Spleen (tissue), 11 donors: ENCODE measurements at regions not wholly inside any gene's neighbourhood (a gene's known extent, or its start where the extent isn't known, plus 50 kb on each side); places are given as distances from the start of the nearest gene placed in this dataset.

Experiments used
- DNase-seq: peaks from one replicate; pipeline ENCODE4 v3.0.0-alpha.2; 2020
- H3K27ac ChIP-seq, 8 donors: fragments of 200-600 bp; sonication (generic) in 7 of 8; 1 replicate in 4 of 8; 2 replicates in 4 of 8; pipeline versions ENCODE4 v1.5.0 to v1.8.0; 2016 to 2021; ENCODE audit warnings: inconsistent platforms in 4 of 8, mild to moderate bottlenecking in 4 of 8, moderate library complexity in 1 of 8
- H3K27me3 ChIP-seq, 7 donors: fragments of 200-600 bp; sonication (generic) in 6 of 7; replicated peaks in 1 of 7; 1 replicate in 4 of 7; 2 replicates in 3 of 7; pipeline versions ENCODE4 v1.5.0 to v1.8.0; 2016 to 2021; ENCODE audit warnings: inconsistent platforms in 3 of 7, mild to moderate bottlenecking in 1 of 7
- H3K36me3 ChIP-seq, 6 donors: fragments of 200-600 bp; sonication (generic) in 5 of 6; 1 replicate in 4 of 6; 2 replicates in 2 of 6; pipeline versions ENCODE4 v1.5.0 to v1.8.0; 2016 to 2021; ENCODE audit warnings: inconsistent platforms in 2 of 6
- H3K4me1 ChIP-seq, 6 donors: fragments of 200-600 bp; sonication (generic) in 5 of 6; 1 replicate in 3 of 6; 2 replicates in 3 of 6; pipeline versions ENCODE4 v1.5.0 to v1.8.0; 2016 to 2021; ENCODE audit warnings: inconsistent platforms in 3 of 6
- H3K4me3 ChIP-seq, 8 donors: fragments of 200-600 bp; sonication (generic) in 7 of 8; 1 replicate in 4 of 8; 2 replicates in 4 of 8; pipeline versions ENCODE4 v1.5.0 to v1.8.0; 2016 to 2021; ENCODE audit warnings: inconsistent platforms in 4 of 8, mild to moderate bottlenecking in 4 of 8, moderate library complexity in 2 of 8
- H3K9me3 ChIP-seq, 8 donors: fragments of 200-600 bp; sonication (generic) in 7 of 8; 1 replicate in 4 of 8; 2 replicates in 4 of 8; pipeline versions ENCODE4 v1.5.0 to v1.8.0; 2016 to 2021; ENCODE audit warnings: inconsistent platforms in 4 of 8
- POLR2A ChIP-seq, 3 donors: fragments of 450-650 bp; IDR thresholded peaks; one replicate each; pipeline ENCODE4 v1.5.1; 2017; ENCODE audit warnings: antibody characterized with exemption in 3 of 3, mild to moderate bottlenecking in 1 of 3
- POLR2AphosphoS5 ChIP-seq, 3 donors: sonication (generic); formaldehyde crosslinking; IDR thresholded peaks; one replicate each; pipeline ENCODE4 v1.5.1; 2017; ENCODE audit warnings: antibody characterized with exemption in 3 of 3
- WGBS, 5 donors: extraction: QIAGEN DNeasy Blood & Tissue Kit in 3 of 5; methylation state at CpG; one replicate each; pipeline versions ENCODE4 v1.1.5 to v1.1.7; 2013 to 2018; 5-methylcytosine and 5-hydroxymethylcytosine counted together
- intact Hi-C: fragments of 100-400 bp; cut with DNase I; formaldehyde crosslinking; loops from one replicate; pipeline ENCODE4 v1.15.0; 2023; ENCODE audit warnings: low total_unique reads
- TF ChIP-seq, protein P1 (sequence below), 11 experiments: fragments of 200-600 bp in 7 of 11; fragments of 450-650 bp in 4 of 11; sonication (generic) in 4 of 11; IDR thresholded peaks in 8 of 11; conservative IDR thresholded peaks in 3 of 11; 1 replicate in 7 of 11; 2 replicates in 4 of 11; pipeline versions ENCODE4 v1.4.0 to v1.8.0; 2016 to 2021; ENCODE audit warnings: antibody characterized with exemption in 11 of 11, inconsistent platforms in 4 of 11, mild to moderate bottlenecking in 1 of 11
- donor health status: healthy with polysubstance abuse.
- donor health status: DM: no; HTN: no; CAD: no; lungs with moderate emphysema.
- donor health status: DM: no; HTN: no; CAD: no.
- donor health status: Bipolar disorder and iron deficiency.
- donor health status: healthy.
- donor health status: DM: no; HTN: no; CAD: no.
- donor health status: DM: yes; HTN: yes; CAD: no.

GRCh38 chr14:89524990-89525667 is 108.1 kb upstream of the FOXN3 start:
- WGBS, 5 donors: 85 to 98% (median 93%) methylated on average over 4 of the region's 4 CpGs
- H3K4me3 ChIP-seq: no peak overlapping the region
- DNase-seq: no peak
- no peaks in the 10 kb centered on the region for H3K4me1 ChIP-seq
- peaks cover 0 to 3% (median 0%) of the 10 kb centered on the region in 6 donors for H3K36me3 ChIP-seq
- intact Hi-C loops: no loop called here
- no peak for TF ChIP-seq POLR2AphosphoS5 (IDR thresholded peaks at IDR 0.05)
- TF ChIP-seq, protein P1, sequence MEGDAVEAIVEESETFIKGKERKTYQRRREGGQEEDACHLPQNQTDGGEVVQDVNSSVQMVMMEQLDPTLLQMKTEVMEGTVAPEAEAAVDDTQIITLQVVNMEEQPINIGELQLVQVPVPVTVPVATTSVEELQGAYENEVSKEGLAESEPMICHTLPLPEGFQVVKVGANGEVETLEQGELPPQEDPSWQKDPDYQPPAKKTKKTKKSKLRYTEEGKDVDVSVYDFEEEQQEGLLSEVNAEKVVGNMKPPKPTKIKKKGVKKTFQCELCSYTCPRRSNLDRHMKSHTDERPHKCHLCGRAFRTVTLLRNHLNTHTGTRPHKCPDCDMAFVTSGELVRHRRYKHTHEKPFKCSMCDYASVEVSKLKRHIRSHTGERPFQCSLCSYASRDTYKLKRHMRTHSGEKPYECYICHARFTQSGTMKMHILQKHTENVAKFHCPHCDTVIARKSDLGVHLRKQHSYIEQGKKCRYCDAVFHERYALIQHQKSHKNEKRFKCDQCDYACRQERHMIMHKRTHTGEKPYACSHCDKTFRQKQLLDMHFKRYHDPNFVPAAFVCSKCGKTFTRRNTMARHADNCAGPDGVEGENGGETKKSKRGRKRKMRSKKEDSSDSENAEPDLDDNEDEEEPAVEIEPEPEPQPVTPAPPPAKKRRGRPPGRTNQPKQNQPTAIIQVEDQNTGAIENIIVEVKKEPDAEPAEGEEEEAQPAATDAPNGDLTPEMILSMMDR (IDR thresholded peaks at IDR 0.05 in 8 of 11, conservative IDR thresholded peaks at IDR 0.05 in 3 of 11): no peak
- no peak for TF ChIP-seq POLR2A (IDR thresholded peaks at IDR 0.05)
- H3K27me3 ChIP-seq: no peaks in the 10 kb centered on the region
- peaks cover 0 to 28% (median 22%) of the 10 kb centered on the region in 8 donors for H3K9me3 ChIP-seq
- H3K27ac ChIP-seq: no peak overlapping the region

DNA sequence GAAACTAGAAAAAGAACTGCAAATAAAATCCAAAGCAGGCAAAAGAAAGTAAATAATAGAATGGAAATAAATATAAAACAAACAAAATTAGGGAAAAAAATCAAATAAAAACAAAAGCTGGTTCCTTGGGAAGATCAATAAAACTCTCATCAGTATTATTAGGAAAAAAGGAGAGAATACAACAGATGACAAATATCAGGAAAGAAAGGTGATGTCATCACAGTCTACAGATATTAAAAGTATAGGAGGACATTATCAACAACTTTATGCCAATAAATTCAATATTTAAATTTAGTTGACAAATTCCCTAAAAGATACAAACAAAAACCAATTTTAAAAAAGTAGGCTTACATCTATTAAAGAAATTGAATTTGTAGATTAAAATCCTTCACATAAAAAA is 107.4 kb upstream of the FOXN3 start:
- Histone ChIP-seq H3K9me3 (peaks cover 0 to 26% (median 19%) of the 10 kb centered on the region in 8 donors), H3K4me1 (no peaks in the 10 kb centered on the region), H3K27me3 (no peaks in the 10 kb centered on the region), H3K4me3 (no peak overlapping the region), H3K36me3 (peaks cover 0 to 7% (median 0%) of the 10 kb centered on the region in 6 donors), H3K27ac (no peak overlapping the region)
- TF ChIP-seq POLR2A (IDR thresholded peaks at IDR 0.05) (no peak), POLR2AphosphoS5 (IDR thresholded peaks at IDR 0.05) (no peak)
- TF ChIP-seq, protein P1 (IDR thresholded peaks at IDR 0.05 in 8 of 11, conservative IDR thresholded peaks at IDR 0.05 in 3 of 11): no peak
- no peak for DNase-seq
- intact Hi-C loops: no loop called here

GRCh38 chr14:89521988-89522387 is 105.0 kb upstream of the FOXN3 start:
- no peak overlapping the region for H3K4me3 ChIP-seq
- intact Hi-C loops: no loop called here
- no peak for TF ChIP-seq POLR2A (IDR thresholded peaks at IDR 0.05)
- TF ChIP-seq POLR2AphosphoS5 (IDR thresholded peaks at IDR 0.05): no peak
- TF ChIP-seq, protein P1 (IDR thresholded peaks at IDR 0.05 in 8 of 11, conservative IDR thresholded peaks at IDR 0.05 in 3 of 11): no peak

DNA sequence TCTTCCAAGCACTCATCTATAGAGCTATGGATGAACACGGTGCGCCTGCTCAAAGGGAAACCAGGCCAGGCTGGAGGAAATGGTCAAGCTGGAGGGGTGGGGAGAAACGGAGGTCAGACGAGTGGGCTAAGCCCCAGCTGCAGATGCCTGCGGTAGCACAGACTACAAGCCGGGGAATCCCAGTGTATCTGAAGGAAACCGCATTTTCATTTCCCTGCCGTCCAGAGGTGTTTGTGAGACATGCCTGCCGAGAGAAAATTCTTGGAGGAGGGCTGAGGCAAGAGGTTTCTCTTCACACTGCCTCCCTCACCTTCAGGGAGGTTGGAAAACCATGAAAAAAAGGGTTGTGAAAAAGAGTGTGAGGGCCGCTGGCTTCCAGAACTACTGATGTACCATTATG is 102.0 kb upstream of the FOXN3 start:
- Histone ChIP-seq H3K36me3 (peaks cover 0 to 17% (median 1%) of the 10 kb centered on the region in 6 donors), H3K27me3 (no peaks in the 10 kb centered on the region), H3K4me1 (peaks cover 0 to 9% (median 0%) of the 10 kb centered on the region in 6 donors), H3K27ac (no peak overlapping the region), H3K4me3 (no peak overlapping the region), H3K9me3 (peaks cover 0 to 18% (median 15%) of the 10 kb centered on the region in 8 donors)
- 91 to 97% (median 94%) methylated on average over 9 to 10 of the region's 10 CpGs for WGBS, 5 donors
- intact Hi-C loops: no loop called here
- TF ChIP-seq, protein P1 (IDR thresholded peaks at IDR 0.05 in 8 of 11, conservative IDR thresholded peaks at IDR 0.05 in 3 of 11): no peak
- TF ChIP-seq POLR2A (IDR thresholded peaks at IDR 0.05) (no peak), POLR2AphosphoS5 (IDR thresholded peaks at IDR 0.05) (no peak)
- DNase-seq: no peak

More at GRCh38 chr14:89521988-89522387, 105.0 kb upstream of the FOXN3 start:
- no peaks in the 10 kb centered on the region for H3K27me3 ChIP-seq
- H3K4me1 ChIP-seq: peaks cover 0 to 9% (median 0%) of the 10 kb centered on the region in 6 donors
- peaks cover 0 to 13% (median 1%) of the 10 kb centered on the region in 6 donors for H3K36me3 ChIP-seq
- no peak overlapping the region for H3K27ac ChIP-seq
- no peak for DNase-seq
- H3K9me3 ChIP-seq: peaks cover 0 to 24% (median 18%) of the 10 kb centered on the region in 8 donors
